OCI-LY3 (cell line): ENCODE measurements at regions not wholly inside any gene's neighbourhood (a gene's known extent, or its start where the extent isn't known, plus 50 kb on each side); places are given as distances from the start of the nearest gene placed in this dataset.

Experiments
- H2AFZ ChIP-seq: fragments of 200-600, 300-600 bp; shearing (Covaris generic); 2 replicates; pipeline ENCODE4 v1.6.0; 2014; ENCODE audit warnings: antibody characterized with exemption, low read depth, low read length
- H3K27ac ChIP-seq: fragments of 200-600, 300-600 bp; sonication (generic); 2 replicates; pipeline ENCODE4 v1.5.1; 2014; ENCODE audit warnings: mild to moderate bottlenecking, low read length, moderate library complexity, mixed read lengths
- H3K27me3 ChIP-seq: fragments of 200-600, 300-600 bp; sonication (generic); 2 replicates; pipeline ENCODE4 v1.6.1; 2014; ENCODE audit warnings: low read depth, low read length, mixed read lengths
- H3K36me3 ChIP-seq: fragments of 200-600, 300-600 bp; sonication (generic); replicated peaks from 2 replicates; pipeline ENCODE3; 2014; ENCODE audit warnings: low read depth, low read length, mixed read lengths
- H3K4me1 ChIP-seq: fragments of 300-600, 200-600 bp; sonication (generic); 2 replicates; pipeline ENCODE4 v1.6.1; 2014; ENCODE audit warnings: low read length, mixed read lengths
- H3K4me2 ChIP-seq: fragments of 200-600, 300-600 bp; sonication (generic); 2 replicates; pipeline ENCODE4 v1.6.1; 2014; ENCODE audit warnings: low read length, mixed read lengths
- H3K4me3 ChIP-seq: fragments of 300-600, 200-600 bp; sonication (generic); 2 replicates; pipeline ENCODE4 v1.5.1; 2014; ENCODE audit warnings: antibody characterized with exemption, mild to moderate bottlenecking, low read length, moderate library complexity
- H3K79me2 ChIP-seq: fragments of 300-600, 200-600 bp; shearing (Covaris generic); 2 replicates; pipeline ENCODE4 v1.6.1; 2014; ENCODE audit warnings: mild to moderate bottlenecking, low read length, mixed read lengths
- H3K9ac ChIP-seq: fragments of 300-600, 200-600 bp; shearing (Covaris generic); 2 replicates; pipeline ENCODE4 v1.6.0; 2014; ENCODE audit warnings: mild to moderate bottlenecking, low read length, moderate library complexity
- H3K9me3 ChIP-seq: fragments of 200-600, 300-600 bp; shearing (Covaris generic); 2 replicates; pipeline ENCODE4 v1.6.1; 2014; ENCODE audit warnings: low read length, mixed read lengths; ENCODE audit not compliant: insufficient read depth
- H4K20me1 ChIP-seq: fragments of 200-600, 300-600 bp; sonication (generic); 2 replicates; pipeline ENCODE4 v1.6.1; 2016; ENCODE audit warnings: low read length, mixed read lengths; ENCODE audit not compliant: insufficient read depth
- EZH2phosphoT487 ChIP-seq: fragments of 200-600 bp; shearing (Covaris generic); IDR thresholded peaks from 2 replicates; pipeline ENCODE4 v1.6.1; 2018; ENCODE audit warnings: antibody characterized with exemption, mixed run types, low read depth
- TF ChIP-seq, protein P1 (sequence below): fragments of 200-600, 300-600 bp; sonication (generic); IDR thresholded peaks from 2 replicates; pipeline ENCODE4 v1.5.1; 2014; ENCODE audit warnings: antibody characterized with exemption, low read length, low read depth

DNA sequence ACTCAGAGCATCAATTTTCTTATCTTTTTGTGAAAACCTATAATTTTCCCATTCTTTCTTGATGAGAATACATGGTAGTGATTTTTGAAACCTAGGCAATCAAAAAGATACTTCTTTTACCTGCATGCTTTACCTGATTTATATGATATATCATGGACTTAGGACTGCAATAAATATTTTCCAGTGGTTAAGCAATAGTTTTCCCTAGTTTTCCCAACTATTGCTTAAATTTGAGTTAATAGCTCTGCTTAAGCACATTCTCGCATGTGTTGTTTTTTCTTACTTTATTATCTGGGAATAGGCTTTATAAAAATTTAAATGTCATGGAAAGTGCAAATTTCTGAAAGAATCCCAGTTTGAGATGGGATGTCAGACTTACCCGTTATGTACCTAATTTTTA lies 465.1 kb upstream of the BCHE start:
- H3K27ac ChIP-seq: no peak overlapping the region
- no peaks in the 10 kb centered on the region for H3K27me3 ChIP-seq
- no peak overlapping the region for H3K4me3 ChIP-seq
- no peaks in the 10 kb centered on the region for H3K9me3 ChIP-seq
- H3K4me2 ChIP-seq: no peak overlapping the region
- H3K9ac ChIP-seq: no peak overlapping the region
- no peaks in the 10 kb centered on the region for H3K36me3 ChIP-seq
- no peak overlapping the region for H2AFZ ChIP-seq
- no peaks in the 10 kb centered on the region for H3K79me2 ChIP-seq
- H3K4me1 ChIP-seq: no peaks in the 10 kb centered on the region
- no peaks in the 10 kb centered on the region for H4K20me1 ChIP-seq
- TF ChIP-seq EZH2phosphoT487: no peak
- TF ChIP-seq, protein P1, sequence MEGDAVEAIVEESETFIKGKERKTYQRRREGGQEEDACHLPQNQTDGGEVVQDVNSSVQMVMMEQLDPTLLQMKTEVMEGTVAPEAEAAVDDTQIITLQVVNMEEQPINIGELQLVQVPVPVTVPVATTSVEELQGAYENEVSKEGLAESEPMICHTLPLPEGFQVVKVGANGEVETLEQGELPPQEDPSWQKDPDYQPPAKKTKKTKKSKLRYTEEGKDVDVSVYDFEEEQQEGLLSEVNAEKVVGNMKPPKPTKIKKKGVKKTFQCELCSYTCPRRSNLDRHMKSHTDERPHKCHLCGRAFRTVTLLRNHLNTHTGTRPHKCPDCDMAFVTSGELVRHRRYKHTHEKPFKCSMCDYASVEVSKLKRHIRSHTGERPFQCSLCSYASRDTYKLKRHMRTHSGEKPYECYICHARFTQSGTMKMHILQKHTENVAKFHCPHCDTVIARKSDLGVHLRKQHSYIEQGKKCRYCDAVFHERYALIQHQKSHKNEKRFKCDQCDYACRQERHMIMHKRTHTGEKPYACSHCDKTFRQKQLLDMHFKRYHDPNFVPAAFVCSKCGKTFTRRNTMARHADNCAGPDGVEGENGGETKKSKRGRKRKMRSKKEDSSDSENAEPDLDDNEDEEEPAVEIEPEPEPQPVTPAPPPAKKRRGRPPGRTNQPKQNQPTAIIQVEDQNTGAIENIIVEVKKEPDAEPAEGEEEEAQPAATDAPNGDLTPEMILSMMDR: no peak

DNA sequence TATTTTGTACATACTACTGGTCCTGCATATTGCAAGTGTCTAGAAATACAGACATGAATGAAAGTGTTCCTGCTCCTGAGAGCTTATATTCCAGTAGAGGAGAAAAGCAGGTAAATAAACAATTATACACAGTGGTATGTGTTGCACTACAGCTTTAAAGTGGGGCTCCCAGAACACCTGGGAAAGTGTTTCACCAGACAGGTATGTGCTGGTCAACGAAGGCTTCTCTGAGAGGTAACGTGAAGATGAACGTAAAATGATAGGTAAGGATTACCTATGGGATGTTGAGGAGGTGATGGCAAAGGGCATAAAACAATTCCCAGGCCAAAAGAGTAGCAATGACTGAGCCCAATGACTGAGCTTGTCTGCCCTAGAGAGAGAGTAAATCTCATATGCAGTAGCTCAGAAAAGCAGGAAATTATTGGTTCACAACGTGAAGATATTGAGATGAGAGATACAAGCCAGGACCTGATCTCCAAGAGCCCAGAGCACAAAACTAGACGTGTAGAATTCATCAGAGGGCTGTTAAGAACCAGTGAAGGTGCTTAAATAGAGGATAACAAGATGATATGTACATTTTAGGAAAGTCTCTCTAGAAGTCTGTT lies 459.1 kb upstream of the BCHE start:
- H3K36me3 ChIP-seq: no peaks in the 10 kb centered on the region
- H3K9ac ChIP-seq: no peak overlapping the region
- H3K4me3 ChIP-seq: no peak overlapping the region
- H3K27ac ChIP-seq: no peak overlapping the region
- H3K4me1 ChIP-seq: no peaks in the 10 kb centered on the region
- no peaks in the 10 kb centered on the region for H3K79me2 ChIP-seq
- H3K9me3 ChIP-seq: no peaks in the 10 kb centered on the region
- H2AFZ ChIP-seq: no peak overlapping the region
- H4K20me1 ChIP-seq: no peaks in the 10 kb centered on the region
- no peaks in the 10 kb centered on the region for H3K27me3 ChIP-seq
- no peak for TF ChIP-seq EZH2phosphoT487
- TF ChIP-seq, protein P1: no peak
- H3K4me2 ChIP-seq: no peak overlapping the region

- no peak overlapping the region for H3K4me3 ChIP-seq
These were observed 454.1 kb upstream of the BCHE start for GRCh38 chr3:166291186-166291955.

GRCh38 chr3:166285001-166285400 lies 447.8 kb upstream of the BCHE start:
- Histone ChIP-seq H3K9ac (no peak overlapping the region), H3K4me2 (no peak overlapping the region), H3K79me2 (no peaks in the 10 kb centered on the region), H3K4me3 (no peak overlapping the region), H3K27me3 (no peaks in the 10 kb centered on the region), H4K20me1 (no peaks in the 10 kb centered on the region), H3K4me1 (no peaks in the 10 kb centered on the region), H2AFZ (no peak overlapping the region), H3K27ac (no peak overlapping the region), H3K36me3 (no peaks in the 10 kb centered on the region), H3K9me3 (no peaks in the 10 kb centered on the region)
- no peak for TF ChIP-seq EZH2phosphoT487
- TF ChIP-seq, protein P1: no peak

More at GRCh38 chr3:166291186-166291955, 454.1 kb upstream of the BCHE start:
- H3K27ac ChIP-seq: no peak overlapping the region
- H3K36me3 ChIP-seq: no peaks in the 10 kb centered on the region
- no peak overlapping the region for H2AFZ ChIP-seq
- H3K27me3 ChIP-seq: no peaks in the 10 kb centered on the region
- no peaks in the 10 kb centered on the region for H4K20me1 ChIP-seq
- no peak overlapping the region for H3K4me2 ChIP-seq
- H3K9me3 ChIP-seq: no peaks in the 10 kb centered on the region
- no peak overlapping the region for H3K9ac ChIP-seq
- no peak for TF ChIP-seq EZH2phosphoT487
- TF ChIP-seq, protein P1: no peak
- H3K79me2 ChIP-seq: no peaks in the 10 kb centered on the region
- H3K4me1 ChIP-seq: no peaks in the 10 kb centered on the region
